Smooth muscle cell (in vitro differentiated cells): ENCODE measurements at regions not wholly inside any gene's neighbourhood (a gene's known extent, or its start where the extent isn't known, plus 50 kb on each side); places are given as distances from the start of the nearest gene placed in this dataset.

Source experiments
- DNase-seq: peaks from one replicate; lab custom pipeline; 2025; ENCODE audit not compliant: unreplicated experiment; lab: John Stamatoyannopoulos, UW
- H2AFZ ChIP-seq: fragments of 200-600 bp; sonication (generic); 2 replicates; pipeline ENCODE4 v1.6.0; 2016; ENCODE audit warnings: antibody characterized with exemption, low read depth, mild to moderate bottlenecking
- H3F3A ChIP-seq: fragments of 200-600 bp; sonication (generic); 2 replicates; pipeline ENCODE4 v1.6.0; 2017; ENCODE audit warnings: antibody characterized with exemption, low read depth
- H3K27ac ChIP-seq: fragments of 200-600 bp; sonication (generic); 2 replicates; pipeline ENCODE4 v1.5.1; 2016; ENCODE audit warnings: low read depth, mild to moderate bottlenecking
- H3K27me3 ChIP-seq: fragments of 200-600 bp; sonication (generic); 2 replicates; pipeline ENCODE4 v1.6.1; 2016; ENCODE audit warnings: low read depth, mild to moderate bottlenecking
- H3K36me3 ChIP-seq: fragments of 200-600 bp; sonication (generic); 2 replicates; pipeline ENCODE4 v1.5.1; 2016; ENCODE audit warnings: low read depth
- H3K4me1 ChIP-seq: fragments of 200-600 bp; sonication (generic); 2 replicates; pipeline ENCODE4 v1.5.1; 2016; ENCODE audit warnings: low read depth
- H3K4me2 ChIP-seq: fragments of 200-600 bp; sonication (generic); 2 replicates; pipeline ENCODE4 v1.6.0; 2016; ENCODE audit warnings: mild to moderate bottlenecking
- H3K4me3 ChIP-seq: fragments of 200-600 bp; sonication (generic); 2 replicates; pipeline ENCODE4 v1.5.1; 2016; ENCODE audit warnings: mild to moderate bottlenecking
- H3K79me2 ChIP-seq: fragments of 200-600 bp; sonication (generic); 2 replicates; pipeline ENCODE4 v1.6.0; 2016; ENCODE audit warnings: low read depth, mild to moderate bottlenecking
- H3K9ac ChIP-seq: fragments of 200-600 bp; sonication (generic); 2 replicates; pipeline ENCODE4 v1.6.0; 2016; ENCODE audit warnings: low read depth
- H3K9me3 ChIP-seq: fragments of 200-600 bp; sonication (generic); replicated peaks from 2 replicates; pipeline ENCODE4 v1.5.1; 2016; ENCODE audit warnings: low read depth
- H4K20me1 ChIP-seq: fragments of 200-600 bp; sonication (generic); 2 replicates; pipeline ENCODE4 v1.6.0; 2016; ENCODE audit warnings: low read depth
- WGBS: methylation state at CpG from one replicate; pipeline ENCODE4 v1.1.7; 2016; ENCODE audit warnings: low lambda C conversion rate; 5-methylcytosine and 5-hydroxymethylcytosine counted together
- TF ChIP-seq, protein P1 (sequence below): fragments of 200-600 bp; sonication (generic); IDR thresholded peaks from 2 replicates; pipeline ENCODE4 v1.5.1; 2017; ENCODE audit warnings: borderline replicate concordance, mild to moderate bottlenecking, antibody characterized with exemption; ENCODE audit not compliant: insufficient read depth, poor library complexity, severe bottlenecking

DNA sequence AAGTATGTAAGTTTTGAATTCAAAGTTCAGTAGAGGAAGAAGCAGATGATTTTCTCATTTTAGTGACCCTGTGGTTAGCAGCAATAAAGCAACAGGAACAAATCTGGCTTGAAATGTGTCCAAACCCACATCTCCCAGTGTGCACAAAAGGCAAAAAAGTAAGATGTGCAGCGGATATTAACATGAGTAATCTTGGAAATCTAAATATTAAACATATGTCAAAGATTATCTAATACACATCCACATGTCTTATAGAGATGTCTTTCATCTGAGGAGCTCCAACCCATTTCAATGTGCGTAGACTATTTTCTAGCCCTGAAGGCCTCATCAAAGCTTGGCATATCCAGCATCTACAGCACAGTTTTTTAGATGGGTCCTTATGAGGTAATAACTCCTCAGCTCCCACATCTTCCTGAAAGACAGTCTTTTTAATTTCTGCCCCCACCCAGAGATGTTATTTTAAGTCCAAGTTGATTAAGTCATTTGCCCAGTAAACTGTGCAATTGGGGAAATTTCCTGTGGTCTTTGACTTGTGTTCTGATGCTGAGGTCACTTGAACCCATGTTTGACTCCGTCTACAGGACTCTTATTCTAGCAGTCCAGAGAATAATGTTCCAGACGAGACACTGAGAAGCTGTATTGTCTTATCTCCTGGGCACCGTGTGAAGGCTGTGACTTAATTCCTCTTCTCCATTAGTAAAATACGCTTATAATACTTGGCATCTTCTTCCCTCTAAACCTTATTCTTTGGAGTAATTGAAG, 73.7 kb downstream of the LMO4 start:
- Histone ChIP-seq H3K4me1 (peaks cover 4% of the 10 kb centered on the region), H3K9ac (no peak overlapping the region), H3K4me2 (no peak overlapping the region), H3K9me3 (no peaks in the 10 kb centered on the region), H3K27ac (no peak overlapping the region), H2AFZ (no peak overlapping the region), H4K20me1 (no peaks in the 10 kb centered on the region), H3K36me3 (no peaks in the 10 kb centered on the region), H3K4me3 (no peak overlapping the region), H3K79me2 (no peaks in the 10 kb centered on the region), H3F3A (no peaks in the 10 kb centered on the region), H3K27me3 (no peaks in the 10 kb centered on the region)
- no peak for DNase-seq
- WGBS = 78% methylated on average over 6 of the region's 6 CpGs
- TF ChIP-seq, protein P1, sequence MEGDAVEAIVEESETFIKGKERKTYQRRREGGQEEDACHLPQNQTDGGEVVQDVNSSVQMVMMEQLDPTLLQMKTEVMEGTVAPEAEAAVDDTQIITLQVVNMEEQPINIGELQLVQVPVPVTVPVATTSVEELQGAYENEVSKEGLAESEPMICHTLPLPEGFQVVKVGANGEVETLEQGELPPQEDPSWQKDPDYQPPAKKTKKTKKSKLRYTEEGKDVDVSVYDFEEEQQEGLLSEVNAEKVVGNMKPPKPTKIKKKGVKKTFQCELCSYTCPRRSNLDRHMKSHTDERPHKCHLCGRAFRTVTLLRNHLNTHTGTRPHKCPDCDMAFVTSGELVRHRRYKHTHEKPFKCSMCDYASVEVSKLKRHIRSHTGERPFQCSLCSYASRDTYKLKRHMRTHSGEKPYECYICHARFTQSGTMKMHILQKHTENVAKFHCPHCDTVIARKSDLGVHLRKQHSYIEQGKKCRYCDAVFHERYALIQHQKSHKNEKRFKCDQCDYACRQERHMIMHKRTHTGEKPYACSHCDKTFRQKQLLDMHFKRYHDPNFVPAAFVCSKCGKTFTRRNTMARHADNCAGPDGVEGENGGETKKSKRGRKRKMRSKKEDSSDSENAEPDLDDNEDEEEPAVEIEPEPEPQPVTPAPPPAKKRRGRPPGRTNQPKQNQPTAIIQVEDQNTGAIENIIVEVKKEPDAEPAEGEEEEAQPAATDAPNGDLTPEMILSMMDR = no peak

- Histone ChIP-seq H3K4me2 (no peak overlapping the region), H3K9ac (no peak overlapping the region), H3K79me2 (no peaks in the 10 kb centered on the region), H3K9me3 (no peaks in the 10 kb centered on the region), H3K36me3 (no peaks in the 10 kb centered on the region), H3F3A (no peaks in the 10 kb centered on the region), H3K27ac (no peak overlapping the region), H2AFZ (no peak overlapping the region), H3K4me3 (no peak overlapping the region), H4K20me1 (no peaks in the 10 kb centered on the region), H3K4me1 (peaks cover 4% of the 10 kb centered on the region), H3K27me3 (no peaks in the 10 kb centered on the region)
- DNase-seq = no peak
- TF ChIP-seq, protein P1 = no peak
- 87% methylated on average over 7 of the region's 7 CpGs for WGBS
Measured at GRCh38 chr1:87403061-87403820, 74.6 kb downstream of the LMO4 start.

GRCh38 chr1:87404296-87404695, 75.6 kb downstream of the LMO4 start:
- Histone ChIP-seq H3K36me3 (no peaks in the 10 kb centered on the region), H4K20me1 (no peaks in the 10 kb centered on the region), H3K4me1 (peaks cover 4% of the 10 kb centered on the region), H2AFZ (no peak overlapping the region), H3K9me3 (no peaks in the 10 kb centered on the region), H3K79me2 (no peaks in the 10 kb centered on the region), H3K27ac (no peak overlapping the region), H3K4me3 (no peak overlapping the region), H3F3A (no peaks in the 10 kb centered on the region), H3K27me3 (no peaks in the 10 kb centered on the region), H3K9ac (no peak overlapping the region), H3K4me2 (no peak overlapping the region)
- WGBS = 78% methylated on average over 3 of the region's 3 CpGs
- TF ChIP-seq, protein P1 = no peak
- DNase-seq = no peak
